Fibroblast of pulmonary artery (primary cell): ENCODE measurements at regions not wholly inside any gene's neighbourhood (a gene's known extent, or its start where the extent isn't known, plus 50 kb on each side); places are given as distances from the start of the nearest gene placed in this dataset.
A peak's percentile ranks its signal among the peaks of the same experiment; 100 is the strongest.

Experiments used
- DNase-seq: peaks from one replicate; pipeline ENCODE4 v3.0.0-alpha.2; 2010; ENCODE audit warnings: low read depth
- H3K4me3 ChIP-seq: replicated peaks from 2 replicates; pipeline ENCODE4 v1.5.1; 2011; ENCODE audit warnings: low read depth, mild to moderate bottlenecking, control low read depth, low read length, moderate library complexity
- CTCF ChIP-seq: IDR thresholded peaks from 2 replicates; pipeline ENCODE4 v1.5.1; 2011; ENCODE audit warnings: mild to moderate bottlenecking, control low read depth, low read length, inconsistent platforms; ENCODE audit errors: missing control alignments

- TF ChIP-seq CTCF = no peak
- DNase-seq = no peak
- H3K4me3 ChIP-seq = no peak overlapping the region
Measured at GRCh38 chr2:104664672-104665071, 189.2 kb upstream of the POU3F3 start.

DNA sequence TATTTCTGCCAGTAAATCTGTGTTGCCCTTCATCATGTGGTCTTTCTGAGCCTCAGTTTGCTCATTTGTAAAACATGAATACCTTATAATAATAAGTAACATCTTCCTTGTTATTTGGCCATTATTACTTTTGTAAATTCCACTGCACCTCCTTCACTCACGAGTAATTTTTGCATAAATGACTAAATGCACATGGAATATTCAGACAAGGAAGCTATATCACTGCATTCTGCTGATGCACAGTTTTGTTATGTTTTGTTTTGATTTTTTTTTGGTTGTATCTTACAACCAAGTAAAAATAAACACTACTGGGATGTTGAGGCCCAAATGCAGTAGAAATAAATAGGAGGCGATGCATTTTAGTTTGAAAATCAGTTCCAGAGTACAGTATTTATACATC, 185.3 kb upstream of the POU3F3 start:
- TF ChIP-seq CTCF = no peak
- DNase-seq = no peak
- no peak overlapping the region for H3K4me3 ChIP-seq

DNA sequence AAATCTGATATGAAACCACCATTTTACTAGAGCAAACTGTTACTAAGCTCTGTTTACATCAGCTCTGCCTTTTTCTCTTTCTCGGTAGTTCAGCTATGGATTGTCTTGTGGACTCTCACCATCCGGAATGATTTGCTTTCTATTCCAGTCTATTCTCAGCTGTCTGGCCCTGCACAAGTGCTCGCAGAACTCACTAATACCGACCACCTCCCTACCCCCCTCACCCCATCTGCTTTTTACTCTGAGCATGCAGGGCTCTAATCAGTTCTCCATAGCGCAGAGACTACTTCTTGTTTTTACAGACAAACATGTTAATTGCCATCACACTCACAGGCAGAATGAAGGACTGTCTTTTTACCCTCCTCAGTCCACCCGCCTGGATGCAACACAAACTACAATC, 180.7 kb upstream of the POU3F3 start:
- DNase-seq = no peak
- no peak overlapping the region for H3K4me3 ChIP-seq
- TF ChIP-seq CTCF = no peak

GRCh38 chr2:104678181-104678580, 175.7 kb upstream of the POU3F3 start:
- DNase-seq = no peak
- H3K4me3 ChIP-seq = no peak overlapping the region
- no peak for TF ChIP-seq CTCF

GRCh38 chr2:104685591-104685990, 168.3 kb upstream of the POU3F3 start:
- H3K4me3 ChIP-seq = no peak overlapping the region
- no peak for DNase-seq
- no peak for TF ChIP-seq CTCF

- TF ChIP-seq CTCF = no peak
- H3K4me3 ChIP-seq = no peak overlapping the region
- DNase-seq = no peak
Measured at GRCh38 chr2:104687147-104687546, 166.8 kb upstream of the POU3F3 start.

DNA sequence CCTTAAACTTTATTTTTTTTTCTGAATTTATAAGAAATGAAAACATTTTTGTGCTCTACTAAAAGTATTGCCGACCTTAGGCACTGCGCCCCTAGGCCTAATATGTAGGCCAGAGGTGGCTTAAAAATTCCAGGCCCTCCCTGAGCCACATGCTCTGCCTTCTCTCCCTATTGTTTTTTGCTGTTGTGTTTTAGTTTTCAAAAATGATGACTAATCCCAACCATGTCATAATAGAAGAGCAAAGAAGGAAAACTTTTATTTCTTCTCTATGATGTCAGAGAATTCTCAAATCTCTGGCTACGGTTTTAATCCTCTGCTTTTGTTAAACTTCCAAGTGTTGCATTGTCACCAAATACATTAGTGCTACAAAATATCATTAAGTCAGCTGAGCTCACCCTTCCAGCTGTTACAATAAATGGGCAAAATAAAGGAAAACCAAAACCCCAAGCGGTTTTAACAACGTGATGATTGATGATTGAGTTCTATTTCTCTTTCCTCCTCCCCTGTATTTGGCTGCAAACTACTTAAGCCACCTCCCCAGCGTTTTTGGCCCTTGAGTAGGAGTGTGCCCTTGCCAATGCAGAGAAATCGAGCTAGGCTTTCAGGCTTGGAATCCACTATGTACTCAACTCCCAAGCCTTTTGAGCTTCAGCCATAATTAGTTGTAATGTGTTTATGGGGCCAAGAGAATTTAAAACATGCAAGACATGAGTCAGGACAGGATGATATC, 163.5 kb upstream of the POU3F3 start:
- peak; percentile 1 for DNase-seq
- H3K4me3 ChIP-seq = no peak overlapping the region
- TF ChIP-seq CTCF = no peak
